ENCODE measurements at regions not wholly inside any gene's neighbourhood (a gene's known extent, or its start where the extent isn't known, plus 50 kb on each side); places are given as distances from the start of the nearest gene placed in this dataset.

DNA sequence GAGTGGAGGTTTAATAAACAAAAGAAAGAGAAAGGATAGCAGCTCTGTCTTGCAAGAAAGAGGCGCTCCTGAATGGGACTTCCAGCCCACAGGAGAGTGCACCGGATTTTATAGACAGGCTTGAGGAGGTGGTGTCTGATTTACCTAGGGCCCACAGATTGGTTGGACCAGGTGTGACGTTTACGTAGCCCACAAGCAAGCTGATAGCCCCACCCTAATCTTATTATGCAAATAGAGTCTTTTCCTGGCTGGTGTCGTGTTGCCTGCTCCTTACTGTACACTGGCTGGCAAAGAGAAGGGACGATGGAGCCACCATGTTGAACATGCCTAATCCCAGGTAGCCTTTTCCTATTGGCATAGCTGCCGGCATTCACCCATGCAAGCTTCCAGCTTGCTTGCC lies 319.7 kb upstream of the POM121L12 start:
- Histone ChIP-seq H3K36me3 (ENCODE audit: control insufficient read depth, insufficient read depth, low read length) (no peaks in the 10 kb centered on the region), H3K9me3 (no peaks in the 10 kb centered on the region), H3K4me1 (no peaks in the 10 kb centered on the region), H3K27me3 (replicated peaks; ENCODE audit: control insufficient read depth, insufficient read depth, low read length) (no peaks in the 10 kb centered on the region), H3K4me3 (ENCODE audit: low read depth, low read length) (no peak overlapping the region)
- peaks cover 5% of the 10 kb centered on the region for H3K27me3 Mint-ChIP-seq (ENCODE audit: insufficient read depth, unreplicated experiment)
- BruUV-seq (replicated peaks) = no TSS peak
- CTCF ChIA-PET = no interaction called here
- intact Hi-C loops (cut with micrococcal nuclease; ENCODE audit: unreplicated experiment) = no loop called here
- no peaks in the 10 kb centered on the region for H3K36me3 Mint-ChIP-seq (ENCODE audit: insufficient read depth, unreplicated experiment)
- H3K9me3 Mint-ChIP-seq (ENCODE audit: unreplicated experiment) = no peaks in the 10 kb centered on the region
- no peak overlapping the region for H3K27ac Mint-ChIP-seq (ENCODE audit: unreplicated experiment)
- TF ChIP-seq CTCF (IDR thresholded peaks at IDR 0.05; ENCODE audit: insufficient read depth in 1 of 2, low read depth in 1 of 2, low read length in 1 of 2, severe bottlenecking in 1 of 2, unreplicated experiment in 1 of 2) = no peak
- H3K4me1 Mint-ChIP-seq (ENCODE audit: low read depth, unreplicated experiment) = no peaks in the 10 kb centered on the region
- H3K4me3 Mint-ChIP-seq (ENCODE audit: unreplicated experiment) = no peak overlapping the region
- peak; percentile 4 to 40 for DNase-seq
- POLR2A ChIA-PET = no interaction called here

DNA sequence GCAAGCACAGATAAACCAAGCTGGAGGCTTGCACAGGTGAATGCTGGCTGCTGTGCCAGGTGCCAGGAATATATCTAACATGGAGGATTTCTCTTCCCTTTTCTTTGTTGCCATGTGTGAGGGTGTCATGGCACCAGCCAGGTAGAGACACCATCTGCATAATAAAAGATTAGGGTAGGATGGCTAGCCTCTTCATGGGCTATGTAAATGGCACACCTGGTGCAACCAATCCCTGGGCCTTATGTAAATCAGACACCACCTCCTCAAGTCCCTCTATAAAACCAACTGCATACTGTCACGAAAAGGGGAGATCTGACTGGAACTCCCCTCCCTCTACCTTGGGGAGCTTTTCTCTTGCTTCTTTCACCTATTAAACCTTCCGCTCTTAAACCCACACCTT lies 322.5 kb upstream of the POM121L12 start:
- BruUV-seq (replicated peaks) = no TSS peak
- Mint-ChIP-seq H3K27me3 (ENCODE audit: insufficient read depth, unreplicated experiment) (peaks cover 5% of the 10 kb centered on the region), H3K36me3 (ENCODE audit: insufficient read depth, unreplicated experiment) (no peaks in the 10 kb centered on the region), H3K27ac (ENCODE audit: unreplicated experiment) (no peak overlapping the region), H3K4me1 (ENCODE audit: low read depth, unreplicated experiment) (no peaks in the 10 kb centered on the region), H3K4me3 (ENCODE audit: unreplicated experiment) (no peak overlapping the region), H3K9me3 (ENCODE audit: unreplicated experiment) (no peaks in the 10 kb centered on the region)
- H3K27me3 ChIP-seq (replicated peaks; ENCODE audit: control insufficient read depth, insufficient read depth, low read length) = no peaks in the 10 kb centered on the region
- ChIA-PET CTCF (no interaction called here), POLR2A (no interaction called here)
- H3K4me1 ChIP-seq = no peaks in the 10 kb centered on the region
- no peaks in the 10 kb centered on the region for H3K36me3 ChIP-seq (ENCODE audit: control insufficient read depth, insufficient read depth, low read length)
- no peak overlapping the region for H3K4me3 ChIP-seq (ENCODE audit: low read depth, low read length)
- DNase-seq = no peak
- intact Hi-C loops (cut with micrococcal nuclease; ENCODE audit: unreplicated experiment) = no loop called here
- TF ChIP-seq CTCF (IDR thresholded peaks at IDR 0.05; ENCODE audit: insufficient read depth in 1 of 2, low read depth in 1 of 2, low read length in 1 of 2, severe bottlenecking in 1 of 2, unreplicated experiment in 1 of 2) = no peak
- H3K9me3 ChIP-seq = no peaks in the 10 kb centered on the region; the same call in 1 of the 2 replicates

GRCh38 chr7:52711951-52712350 lies 323.5 kb upstream of the POM121L12 start:
- intact Hi-C loops (cut with micrococcal nuclease; ENCODE audit: unreplicated experiment) = no loop called here
- CTCF ChIA-PET = no interaction called here
- TF ChIP-seq CTCF (IDR thresholded peaks at IDR 0.05; ENCODE audit: insufficient read depth in 1 of 2, low read depth in 1 of 2, low read length in 1 of 2, severe bottlenecking in 1 of 2, unreplicated experiment in 1 of 2) = no peak
- H3K9me3 Mint-ChIP-seq (ENCODE audit: unreplicated experiment) = no peaks in the 10 kb centered on the region
- H3K27ac Mint-ChIP-seq (ENCODE audit: unreplicated experiment) = no peak overlapping the region
- H3K4me1 ChIP-seq = no peaks in the 10 kb centered on the region
- peaks cover 5% of the 10 kb centered on the region for H3K27me3 Mint-ChIP-seq (ENCODE audit: insufficient read depth, unreplicated experiment)
- H3K4me3 ChIP-seq (ENCODE audit: low read depth, low read length) = no peak overlapping the region
- no peaks in the 10 kb centered on the region for H3K36me3 Mint-ChIP-seq (ENCODE audit: insufficient read depth, unreplicated experiment)
- no peaks in the 10 kb centered on the region for H3K36me3 ChIP-seq (ENCODE audit: control insufficient read depth, insufficient read depth, low read length)
- no peak for DNase-seq
- H3K4me1 Mint-ChIP-seq (ENCODE audit: low read depth, unreplicated experiment) = no peaks in the 10 kb centered on the region
- H3K27me3 ChIP-seq (replicated peaks; ENCODE audit: control insufficient read depth, insufficient read depth, low read length) = no peaks in the 10 kb centered on the region
- H3K4me3 Mint-ChIP-seq (ENCODE audit: unreplicated experiment) = no peak overlapping the region
- POLR2A ChIA-PET = no interaction called here
- no TSS peak for BruUV-seq (replicated peaks)
- no peaks in the 10 kb centered on the region; the same call in 1 of the 2 replicates for H3K9me3 ChIP-seq

All from Caco-2 (cell line).